Skin epidermis (tissue), 12 donors: ENCODE measurements at regions not wholly inside any gene's neighbourhood (a gene's known extent, or its start where the extent isn't known, plus 50 kb on each side); places are given as distances from the start of the nearest gene placed in this dataset.
"Not testable (repeated sequence)": the region's sequence is repeated elsewhere in the genome, so short reads cannot be mapped to it uniquely, and the experiment has no call there.

ENCODE experiments used
- H3K27ac ChIP-seq, 21 experiments: fragments of 200-600 bp; sonication (generic) in 11 of 21; one replicate each; pipeline ENCODE4 v1.5.0; 2020; ENCODE audit warnings: mild to moderate bottlenecking in 3 of 21, inconsistent platforms in 2 of 21, moderate library complexity in 2 of 21
- H3K4me3 ChIP-seq, 7 experiments: fragments of 200-600 bp; sonication (generic) in 2 of 7; one replicate each; pipeline ENCODE4 v1.5.0; 2020; ENCODE audit warnings: inconsistent platforms in 2 of 7, mild to moderate bottlenecking in 2 of 7, moderate library complexity in 1 of 7

DNA sequence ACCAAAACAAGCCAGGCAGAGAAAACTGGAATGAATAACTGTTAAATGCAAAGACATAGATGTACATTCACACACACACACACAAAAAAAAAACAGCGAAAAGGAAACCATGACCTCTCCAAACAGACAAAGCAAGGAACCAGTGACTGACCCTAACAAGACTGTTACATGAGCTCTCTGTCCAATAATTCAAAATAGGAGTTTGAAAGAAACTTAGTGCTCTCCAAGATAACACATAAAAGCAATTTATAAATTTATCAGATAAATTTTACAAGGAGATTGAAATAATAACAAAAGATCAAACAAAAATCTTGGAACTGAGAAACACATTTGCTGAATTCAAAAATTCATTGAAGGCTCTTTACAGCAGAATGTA, 423.5 kb upstream of the RGMB start:
- Histone ChIP-seq H3K4me3 (no peak overlapping the region), H3K27ac (no peak overlapping the region)

DNA sequence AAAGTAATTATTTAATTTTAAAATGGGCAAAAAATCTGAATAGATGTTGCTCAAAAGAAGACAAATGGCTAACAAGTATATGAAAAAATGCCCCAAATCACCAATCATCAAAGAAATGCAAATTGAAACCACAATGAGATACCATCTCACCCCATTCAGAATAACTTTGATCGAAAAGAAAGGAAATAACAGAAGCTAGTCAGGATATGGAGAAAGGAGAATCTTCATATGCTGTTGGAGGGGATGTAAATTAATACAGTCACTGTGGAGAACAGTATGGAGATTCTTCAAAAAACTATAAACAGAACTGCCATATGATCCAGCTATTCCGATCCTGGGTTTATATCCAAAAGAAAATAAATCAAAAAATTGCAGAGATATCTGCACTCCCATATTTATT, 418.5 kb upstream of the RGMB start:
- no peak overlapping the region for H3K4me3 ChIP-seq

DNA sequence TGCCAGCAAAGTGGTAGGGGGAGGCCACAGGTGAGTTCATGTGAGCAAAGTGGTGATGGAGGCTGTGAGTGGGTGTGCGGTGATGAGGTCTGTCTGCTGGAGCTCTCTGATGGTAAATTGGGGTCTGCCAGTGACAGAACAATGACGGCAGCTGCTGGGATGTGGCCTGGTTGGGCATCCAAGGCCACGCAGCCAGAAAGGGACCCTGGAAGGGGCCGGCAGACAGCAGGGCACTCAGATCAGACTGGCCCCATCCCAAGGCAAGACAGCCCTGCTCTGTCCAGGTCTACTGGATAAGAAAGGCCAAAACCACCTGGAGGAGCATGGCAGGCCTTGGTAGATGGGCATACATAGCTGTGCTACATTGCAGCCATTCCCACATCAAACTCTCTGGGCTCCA, 412.9 kb upstream of the RGMB start:
- H3K27ac ChIP-seq: no peak overlapping the region
- no peak overlapping the region for H3K4me3 ChIP-seq

More for the DNA sequence above, 418.5 kb upstream of the RGMB start:
- H3K27ac ChIP-seq: no peak overlapping the region

DNA sequence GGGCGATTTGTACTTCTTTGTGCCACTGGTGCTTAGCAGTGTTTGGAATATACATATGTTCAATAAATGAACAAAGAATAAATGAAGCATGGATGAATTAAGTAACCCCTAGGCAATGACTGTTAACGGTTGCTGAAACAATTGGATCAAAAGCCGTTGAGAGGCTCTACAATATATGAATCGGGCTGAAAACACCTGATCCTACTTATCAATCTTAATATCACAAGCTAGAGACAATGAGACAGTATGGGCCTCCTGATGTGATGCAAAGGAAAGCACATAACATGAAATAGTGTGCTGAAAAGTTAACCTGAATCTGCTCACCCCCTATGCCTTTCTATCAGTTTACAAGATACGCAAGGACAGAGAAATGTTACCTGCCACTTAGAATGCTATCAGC, 410.3 kb upstream of the RGMB start:
- no peak overlapping the region for H3K4me3 ChIP-seq
- no peak overlapping the region for H3K27ac ChIP-seq

DNA sequence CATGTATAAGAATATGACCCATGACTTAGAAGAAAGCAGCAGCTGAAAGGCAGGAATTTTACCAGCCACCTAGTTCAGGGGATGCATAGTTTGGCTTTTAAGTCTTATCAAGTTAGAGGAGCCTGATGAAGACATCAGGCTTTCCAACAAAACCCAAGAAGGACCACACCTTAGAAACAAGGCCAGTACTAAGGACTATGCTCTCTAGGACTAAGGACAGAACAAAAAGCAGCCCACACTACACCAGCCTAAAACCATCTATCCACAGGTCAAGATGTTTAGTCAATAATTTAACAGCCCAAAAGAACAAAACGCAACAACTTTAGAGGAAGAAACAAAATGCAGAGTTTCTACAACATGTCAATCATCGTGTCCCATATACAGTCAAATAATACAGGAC, 408.9 kb upstream of the RGMB start:
- Histone ChIP-seq H3K27ac (no peak overlapping the region), H3K4me3 (no peak overlapping the region)

DNA sequence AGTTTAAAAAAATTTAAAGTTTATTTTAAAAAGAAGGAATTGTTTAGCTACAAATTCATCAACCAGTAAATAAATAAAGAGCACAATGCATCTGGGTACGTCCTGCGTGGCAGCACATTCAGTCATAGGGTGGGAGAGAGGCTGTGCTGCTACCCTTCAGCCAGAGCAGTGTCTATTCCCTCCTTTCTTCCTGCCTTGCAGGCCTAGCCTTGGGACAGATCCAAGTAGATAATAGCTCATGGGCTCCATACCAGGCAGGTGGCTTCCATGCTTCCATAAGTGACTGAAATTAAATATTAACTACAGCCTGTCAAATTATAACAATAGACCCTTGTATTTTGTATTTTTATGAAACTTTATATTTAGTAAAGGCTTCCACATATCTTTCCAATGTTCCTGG, 408.3 kb upstream of the RGMB start:
- Histone ChIP-seq H3K4me3 (no peak overlapping the region), H3K27ac (no peak overlapping the region)

DNA sequence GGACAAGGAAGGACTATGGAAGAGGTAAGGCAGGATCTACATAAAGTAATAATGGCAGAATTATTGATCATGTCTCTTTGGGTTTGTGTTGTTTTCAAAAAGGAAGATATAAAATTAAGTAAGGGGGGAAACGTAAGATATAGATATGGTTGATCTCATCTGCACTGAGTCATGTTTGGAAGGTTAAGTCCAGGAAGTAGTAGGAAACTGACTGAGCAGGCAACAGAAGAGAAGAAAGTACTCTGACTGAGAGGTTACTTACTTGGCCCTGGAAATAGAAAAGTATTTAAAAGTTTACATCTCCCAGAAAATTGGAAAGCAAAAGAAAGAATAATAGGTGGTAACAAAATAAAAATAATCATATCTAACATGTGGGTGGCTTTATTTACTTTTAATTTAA, 405.3 kb upstream of the RGMB start:
- Histone ChIP-seq H3K27ac (no peak overlapping the region), H3K4me3 (no peak overlapping the region)

DNA sequence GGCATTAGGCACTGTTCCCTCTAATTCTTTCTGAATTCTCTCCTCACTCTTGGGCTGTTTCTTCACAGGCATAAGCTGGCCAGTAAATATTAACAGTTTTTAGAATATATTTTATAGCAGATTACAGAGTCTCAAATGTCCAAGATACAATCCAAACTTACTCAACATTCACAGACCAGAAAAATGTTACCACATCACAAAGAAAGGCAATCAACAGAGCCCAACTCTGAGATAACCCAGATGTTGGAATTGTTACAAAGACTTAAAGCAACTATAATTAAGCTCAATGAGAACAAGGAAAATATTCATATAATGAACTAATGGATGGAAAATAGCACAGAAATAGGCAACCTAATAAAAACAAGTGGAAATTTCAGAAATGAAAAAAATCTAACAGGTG, 401.1 kb upstream of the RGMB start:
- no peak overlapping the region for H3K4me3 ChIP-seq
- H3K27ac ChIP-seq: no peak overlapping the region

DNA sequence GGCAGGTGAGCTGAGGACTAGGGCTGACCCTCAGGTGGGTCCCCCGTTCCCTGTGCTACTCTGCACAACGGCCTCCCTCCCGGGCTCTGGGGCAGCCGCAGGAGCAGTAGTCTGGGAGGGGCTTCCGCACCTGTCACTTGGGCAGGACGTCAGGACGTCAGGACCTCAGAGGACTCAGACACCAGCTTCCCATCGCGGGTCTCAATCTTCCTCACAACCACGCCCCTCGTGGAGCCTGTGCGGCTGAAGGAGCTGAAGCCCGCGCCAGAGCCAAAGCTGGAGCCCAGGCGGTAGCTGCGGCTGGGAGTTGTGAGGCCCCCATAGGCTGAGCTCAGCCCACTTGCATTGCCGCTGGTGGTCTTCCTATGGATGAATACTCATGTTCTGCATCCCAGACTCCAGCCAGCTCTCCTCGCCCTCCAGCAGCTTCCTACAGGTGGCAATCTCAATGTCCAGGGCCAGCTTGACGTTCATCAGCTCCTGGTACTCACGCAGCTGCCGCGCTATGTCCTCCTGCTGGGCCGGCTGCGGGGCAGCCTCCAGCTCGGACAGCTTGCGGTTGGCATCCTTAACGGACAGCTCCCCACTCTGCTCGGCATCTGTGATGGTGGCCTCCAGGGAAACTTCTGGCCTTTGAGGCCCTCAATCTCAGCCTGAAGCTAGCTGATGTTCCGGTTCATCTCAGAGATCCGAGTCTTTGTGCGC, 381.4 kb upstream of the RGMB start:
- no peak overlapping the region for H3K4me3 ChIP-seq
- H3K27ac ChIP-seq: no peak overlapping the region

DNA sequence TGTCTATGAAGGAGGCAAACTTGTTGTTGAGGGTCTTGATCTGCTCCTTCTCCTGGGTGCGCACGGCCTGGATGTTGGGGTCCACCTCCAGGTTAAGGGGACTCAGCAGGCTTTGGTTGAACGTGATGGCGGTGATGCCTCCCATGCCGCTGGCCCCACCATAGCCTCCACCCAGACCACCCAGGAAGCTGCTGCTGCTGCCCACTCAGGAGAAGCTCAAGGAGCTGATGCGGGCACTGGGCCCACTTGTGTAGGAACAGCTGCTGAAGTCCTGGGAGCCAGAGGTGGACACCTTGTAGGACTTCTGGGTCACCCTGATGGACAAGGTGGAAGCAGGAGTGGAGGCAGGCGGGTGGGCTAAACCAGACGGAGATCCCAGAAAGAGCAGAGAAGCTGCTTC, 380.3 kb upstream of the RGMB start:
- not testable (repeated sequence) for H3K27ac ChIP-seq, H3K4me3 ChIP-seq

DNA sequence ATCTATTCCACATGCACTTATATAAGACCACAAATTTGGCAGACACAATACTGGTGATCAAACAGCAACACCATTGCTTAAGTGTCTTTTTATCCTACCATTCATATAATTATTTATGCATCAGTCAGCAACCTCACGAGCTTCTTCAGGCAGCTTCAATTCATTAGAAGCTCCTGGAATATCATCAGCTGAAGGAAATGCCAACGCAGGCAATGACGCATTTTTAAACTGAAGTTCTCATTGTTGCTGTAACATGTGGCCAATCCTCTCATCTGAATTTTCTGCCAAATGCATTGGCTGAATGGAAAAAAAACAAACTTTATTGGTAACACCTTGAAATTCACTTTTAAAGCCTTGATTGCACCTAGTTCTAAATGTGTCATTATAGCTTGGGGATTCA, 376.4 kb upstream of the RGMB start:
- no peak overlapping the region for H3K4me3 ChIP-seq
- no peak overlapping the region for H3K27ac ChIP-seq

DNA sequence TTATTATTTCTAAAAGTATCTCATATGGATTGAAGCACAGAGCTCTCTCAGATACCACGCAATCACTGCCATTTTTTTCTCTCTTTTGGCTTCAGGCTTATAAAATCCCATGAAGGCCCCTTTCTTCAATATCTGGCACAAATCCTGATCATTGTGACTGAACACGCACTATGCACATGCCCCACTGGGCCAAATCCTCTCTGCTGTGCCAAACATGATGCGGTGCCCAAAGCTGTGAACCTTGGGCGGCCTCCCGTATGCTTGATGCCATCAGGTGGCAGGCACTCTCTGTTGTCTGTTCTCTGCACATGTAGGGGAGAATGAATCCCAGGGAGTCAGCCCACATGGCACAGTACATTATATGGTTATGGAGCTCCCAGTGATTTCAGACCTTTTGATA, 375.0 kb upstream of the RGMB start:
- Histone ChIP-seq H3K27ac (no peak overlapping the region), H3K4me3 (no peak overlapping the region)

DNA sequence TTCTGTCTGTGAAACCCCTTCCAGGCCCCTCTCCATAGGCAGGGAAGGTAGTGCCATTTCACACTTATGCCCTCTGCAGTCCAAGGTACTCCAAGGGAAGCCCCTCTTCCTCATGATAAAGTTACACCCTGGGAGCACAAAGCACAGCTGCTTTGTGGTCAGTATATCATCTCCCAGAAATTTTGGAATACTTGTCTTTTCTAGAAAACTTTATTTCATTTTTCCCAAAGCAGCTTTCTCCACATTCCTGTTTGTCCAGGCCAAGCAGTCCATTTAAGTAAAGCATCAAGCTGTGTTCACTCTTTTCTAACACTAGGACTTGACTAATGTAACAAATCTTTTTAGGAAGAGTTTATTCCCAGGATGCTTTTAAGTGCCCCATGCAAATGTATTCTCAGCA, 371.8 kb upstream of the RGMB start:
- Histone ChIP-seq H3K4me3 (no peak overlapping the region), H3K27ac (no peak overlapping the region)

DNA sequence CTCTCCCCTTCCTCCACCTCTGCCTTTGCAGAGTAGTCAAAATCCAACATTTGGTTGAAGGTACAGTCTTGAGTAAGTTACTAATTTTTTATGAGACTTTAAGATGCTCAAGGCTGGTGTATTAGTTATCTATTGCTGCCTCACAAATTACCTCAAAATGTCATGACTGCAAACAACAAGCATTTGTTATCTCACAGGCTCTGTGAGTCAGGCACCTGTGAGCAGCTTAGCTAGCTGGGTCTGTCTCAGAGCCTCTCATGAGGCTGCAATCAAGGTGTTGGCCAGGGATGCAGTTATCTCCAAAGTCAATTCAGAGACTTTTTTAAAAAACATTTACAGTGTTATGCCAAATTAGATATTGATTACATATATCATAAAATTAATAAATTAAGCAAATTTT, 371.3 kb upstream of the RGMB start:
- H3K4me3 ChIP-seq: no peak overlapping the region
- no peak overlapping the region for H3K27ac ChIP-seq

DNA sequence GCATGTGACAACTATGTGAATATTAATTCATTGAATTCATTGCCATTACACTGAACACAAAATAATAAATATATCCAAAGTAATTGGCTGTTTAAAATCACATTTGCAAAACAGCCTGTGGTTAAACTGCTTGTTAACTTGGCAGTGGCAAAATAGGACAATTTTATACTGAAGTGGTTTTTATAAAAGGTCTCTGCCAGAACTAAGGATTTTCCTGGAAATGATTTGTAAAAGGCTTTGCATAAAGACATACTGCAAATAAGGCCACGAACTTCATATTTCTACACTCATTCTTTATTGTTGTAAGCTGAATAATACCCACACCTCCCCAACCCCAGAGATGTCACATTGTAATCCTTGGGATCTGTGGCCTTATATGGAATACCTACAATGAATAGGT, 370.3 kb upstream of the RGMB start:
- H3K27ac ChIP-seq: peak overlapping the region in 1 of 21 experiments; percentile 13
- H3K4me3 ChIP-seq: no peak overlapping the region

DNA sequence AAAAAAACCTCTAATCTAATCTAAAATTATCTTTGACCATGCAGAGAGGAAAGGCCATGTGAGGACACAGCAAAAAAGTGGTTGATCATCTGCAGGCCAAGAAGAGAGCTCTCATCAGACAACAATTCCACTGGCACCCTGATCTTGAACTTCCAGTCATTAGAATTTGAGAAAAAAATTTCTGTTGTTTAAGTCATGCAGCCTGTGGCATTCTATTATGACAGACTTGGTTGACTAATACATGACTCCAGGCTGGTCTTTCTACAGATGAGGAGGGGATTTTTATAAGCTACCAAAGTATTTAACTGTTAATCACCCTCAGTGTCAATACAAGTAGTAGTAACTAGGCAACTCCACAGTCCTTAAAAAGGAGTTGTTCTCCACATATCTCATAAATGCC, 358.5 kb upstream of the RGMB start:
- Histone ChIP-seq H3K27ac (peak overlapping the region in 2 of 21 experiments; percentile 40 to 69), H3K4me3 (no peak overlapping the region)

DNA sequence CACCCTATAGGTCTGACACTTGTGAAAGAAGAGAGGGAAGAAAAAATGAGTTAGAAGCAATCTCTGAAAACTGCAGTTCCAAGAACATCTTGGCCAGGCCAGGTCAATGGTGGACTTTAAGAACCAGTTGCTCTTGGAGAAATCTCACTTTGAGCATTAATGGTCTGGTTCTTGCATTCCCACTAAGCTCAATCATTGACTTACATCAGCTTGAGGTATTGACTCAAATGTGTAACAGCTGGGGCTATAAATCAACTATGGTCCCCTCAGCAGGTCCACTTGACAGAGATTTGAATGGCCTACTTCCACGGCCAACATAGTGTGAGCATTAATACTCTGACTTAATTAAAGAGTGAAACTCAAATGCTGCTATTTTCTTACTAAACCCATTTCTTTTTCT, 357.8 kb upstream of the RGMB start:
- Histone ChIP-seq H3K27ac (peak overlapping the region in 2 of 21 experiments; percentile 40 to 69), H3K4me3 (no peak overlapping the region)

DNA sequence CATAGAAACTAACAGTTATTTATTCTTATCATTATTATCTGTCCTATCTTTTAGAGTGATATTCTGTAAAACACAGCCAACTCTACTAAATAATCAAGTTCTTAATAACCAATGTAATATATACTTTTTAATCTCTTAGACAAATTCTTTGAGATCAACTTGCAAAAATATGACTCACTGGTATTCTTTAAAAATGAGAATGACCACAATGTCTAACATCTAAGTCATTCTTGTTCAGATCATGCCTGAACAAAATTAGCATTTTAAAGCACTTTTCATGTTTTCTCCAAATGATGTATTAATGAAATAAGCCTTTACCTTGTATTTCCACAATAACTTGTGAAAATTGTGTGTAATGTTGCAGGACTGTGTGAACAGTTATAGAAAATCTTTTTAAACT, 356.9 kb upstream of the RGMB start:
- Histone ChIP-seq H3K27ac (peak overlapping the region in 1 of 21 experiments; percentile 69), H3K4me3 (no peak overlapping the region)

DNA sequence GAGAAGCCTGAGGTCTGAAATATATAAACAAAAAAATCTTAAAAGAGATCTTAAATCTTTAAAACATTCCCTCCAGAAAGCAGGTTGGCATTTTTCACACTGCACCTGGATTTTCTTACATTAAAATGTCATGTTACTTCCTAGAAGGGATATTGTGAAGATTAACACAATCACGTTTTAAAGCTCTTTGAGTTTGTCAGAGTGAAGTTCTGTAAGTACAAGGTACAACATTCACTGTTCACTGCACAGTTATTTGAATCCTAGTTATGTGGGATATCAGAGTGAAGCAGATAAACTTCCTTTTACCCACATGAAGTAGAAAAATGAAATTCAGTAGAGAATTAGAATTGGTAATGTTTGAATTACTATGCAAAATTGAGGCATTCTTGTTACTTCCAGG, 353.6 kb upstream of the RGMB start:
- Histone ChIP-seq H3K4me3 (no peak overlapping the region), H3K27ac (no peak overlapping the region)

DNA sequence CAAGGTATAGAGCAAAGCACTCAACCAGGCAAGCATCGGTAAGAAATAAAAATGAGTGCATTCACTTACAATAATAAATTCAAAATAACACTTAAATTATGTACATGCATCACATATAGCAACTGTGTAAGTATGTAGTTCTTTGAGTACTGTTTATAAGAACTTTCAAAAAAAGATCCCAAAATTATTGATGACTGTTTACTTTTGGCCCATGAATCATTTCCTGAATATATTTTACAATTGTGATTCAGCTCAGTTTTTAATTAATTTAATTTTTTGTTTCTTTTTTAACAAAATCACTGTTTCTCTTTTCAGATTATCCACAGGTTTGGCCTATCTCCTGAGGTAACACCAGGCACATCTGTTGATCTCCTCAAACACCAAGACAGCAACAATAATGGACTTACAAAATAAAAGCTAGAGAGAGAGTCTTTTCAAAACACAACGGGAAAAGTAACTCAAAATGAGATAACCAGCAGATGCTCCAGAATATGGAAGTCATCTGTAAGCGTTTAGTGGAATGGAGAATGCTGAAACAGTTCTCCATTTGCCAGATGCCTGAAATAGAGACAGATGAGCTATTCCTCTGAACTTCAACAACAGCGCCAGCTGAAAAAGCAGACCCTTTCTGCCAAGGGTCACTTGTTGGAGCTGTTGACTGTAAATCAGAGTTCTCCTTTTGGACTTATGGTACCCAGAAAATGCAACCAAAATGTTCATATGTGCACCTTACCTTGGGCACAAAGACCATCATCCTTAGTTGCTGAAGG, 348.6 kb upstream of the RGMB start:
- peak overlapping the region in 2 of 21 experiments; percentile 15 to 58 for H3K27ac ChIP-seq
- no peak overlapping the region for H3K4me3 ChIP-seq

DNA sequence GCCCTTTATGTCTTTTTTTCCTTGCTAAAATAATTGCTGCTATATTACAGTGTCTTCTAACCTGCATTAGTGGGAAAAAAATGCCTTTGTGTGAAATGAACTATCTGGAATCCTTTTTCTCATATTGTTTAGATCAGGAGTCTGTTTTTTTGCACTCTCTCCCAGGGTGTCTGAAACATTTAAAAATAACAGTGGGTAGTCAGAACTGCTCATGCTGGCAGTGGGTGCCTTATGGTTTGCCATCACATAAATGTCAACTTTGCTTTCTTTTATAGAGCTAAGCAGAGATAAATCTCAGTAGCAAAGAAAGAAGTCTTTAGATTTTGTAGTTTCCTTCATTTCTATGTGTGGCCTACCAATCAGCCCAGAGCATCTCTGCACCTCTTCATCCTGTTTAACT, 347.8 kb upstream of the RGMB start:
- Histone ChIP-seq H3K4me3 (no peak overlapping the region), H3K27ac (peak overlapping the region in 2 of 21 experiments; percentile 32 to 58)

DNA sequence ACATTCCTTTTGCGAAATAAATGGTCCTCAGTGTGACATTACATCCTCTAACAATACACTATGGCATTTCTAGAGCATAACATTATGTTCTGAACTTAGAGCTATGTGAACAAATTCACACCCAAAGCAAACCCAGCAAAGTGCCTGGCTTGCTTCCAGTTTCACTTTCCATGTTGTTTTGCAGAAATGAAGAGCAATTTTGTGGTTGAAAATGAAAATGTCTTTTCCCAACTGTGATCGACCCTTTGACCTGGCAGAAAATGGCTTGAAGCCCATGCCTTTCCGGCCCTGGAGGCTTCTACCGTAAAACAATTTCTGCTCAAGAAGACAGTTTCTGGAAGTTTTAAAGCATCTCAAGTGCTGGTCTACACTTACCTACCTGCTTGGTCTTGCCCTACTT, 344.7 kb upstream of the RGMB start:
- no peak overlapping the region for H3K4me3 ChIP-seq
- no peak overlapping the region for H3K27ac ChIP-seq
